GM23338 (cell line): ENCODE measurements at regions not wholly inside any gene's neighbourhood (a gene's known extent, or its start where the extent isn't known, plus 50 kb on each side); places are given as distances from the start of the nearest gene placed in this dataset.

Experiments used
- ATAC-seq: fragments of 200-7000 bp; cut with Tn5 transposase; 3 replicates; pipeline ENCODE4 v1.9.1; 2020
- DNase-seq: peaks from one replicate; pipeline ENCODE4 v3.0.0-alpha.2; 2015; ENCODE audit warnings: low spot score
- H2AFZ ChIP-seq: fragments of 200-600 bp; sonication (generic); 2 replicates; pipeline ENCODE4 v1.8.0; 2016; ENCODE audit warnings: antibody characterized with exemption, mild to moderate bottlenecking, moderate library complexity
- H3F3A ChIP-seq: fragments of 200-600 bp; sonication (generic); replicated peaks from 2 replicates; pipeline ENCODE4 v1.8.0; 2017; ENCODE audit warnings: antibody characterized with exemption, mixed run types, low read depth
- H3K27ac ChIP-seq: fragments of 200-600 bp; sonication (generic); 2 replicates; pipeline ENCODE4 v1.6.1; 2016; ENCODE audit warnings: low read depth
- H3K27me3 ChIP-seq: fragments of 200-600 bp; sonication (generic); 2 replicates; pipeline ENCODE4 v1.8.0; 2016; ENCODE audit warnings: mild to moderate bottlenecking, mixed run types, moderate library complexity; ENCODE audit not compliant: insufficient read depth
- H3K36me3 ChIP-seq: fragments of 200-600 bp; sonication (generic); 2 replicates; pipeline ENCODE4 v1.8.0; 2016; ENCODE audit warnings: mild to moderate bottlenecking; ENCODE audit not compliant: insufficient read depth
- H3K4me1 ChIP-seq: fragments of 200-600 bp; sonication (generic); 2 replicates; pipeline ENCODE4 v1.8.0; 2016; ENCODE audit warnings: mild to moderate bottlenecking, moderate library complexity; ENCODE audit not compliant: insufficient read depth
- H3K4me2 ChIP-seq: fragments of 200-600 bp; sonication (generic); 2 replicates; pipeline ENCODE4 v1.7.1; 2017; ENCODE audit warnings: mixed run types
- H3K4me3 ChIP-seq: fragments of 200-600 bp; sonication (generic); 2 replicates; pipeline ENCODE4 v1.6.1; 2016; ENCODE audit warnings: mixed run types
- H3K79me2 ChIP-seq: fragments of 200-600 bp; sonication (generic); replicated peaks from 2 replicates; pipeline ENCODE4 v1.8.0; 2017; ENCODE audit warnings: mild to moderate bottlenecking; ENCODE audit not compliant: insufficient read depth
- H3K9me2 ChIP-seq: fragments of 200-600 bp; sonication (generic); 2 replicates; pipeline ENCODE4 v1.8.0; 2017; ENCODE audit not compliant: insufficient read depth
- H4K20me1 ChIP-seq: fragments of 200-600 bp; sonication (generic); replicated peaks from 2 replicates; pipeline ENCODE4 v1.8.0; 2017; ENCODE audit warnings: mild to moderate bottlenecking; ENCODE audit not compliant: insufficient read depth
- H3K27ac Mint-ChIP-seq: 2 replicates; pipeline ENCODE4 v1.8.0; 2020; ENCODE audit warnings: inconsistent platforms, mild to moderate bottlenecking, moderate library complexity, mixed read lengths
- H3K27me3 Mint-ChIP-seq: 3 replicates; pipeline ENCODE4 v1.8.0; 2022; ENCODE audit warnings: low read depth, mild to moderate bottlenecking, moderate library complexity, mixed read lengths, inconsistent platforms; ENCODE audit not compliant: insufficient read depth, poor library complexity
- H3K36me3 Mint-ChIP-seq: 3 replicates; pipeline ENCODE4 v1.8.0; 2021; ENCODE audit warnings: low read depth, mild to moderate bottlenecking, inconsistent platforms, moderate library complexity, mixed read lengths
- H3K4me1 Mint-ChIP-seq: 3 replicates; pipeline ENCODE4 v1.8.0; 2020; ENCODE audit warnings: mild to moderate bottlenecking, inconsistent platforms, mixed read lengths
- H3K4me3 Mint-ChIP-seq: 3 replicates; pipeline ENCODE4 v1.8.0; 2021; ENCODE audit warnings: moderate library complexity, mild to moderate bottlenecking, inconsistent platforms, mixed read lengths
- H3K9me3 Mint-ChIP-seq: 3 replicates; pipeline ENCODE4 v1.8.0; 2020; ENCODE audit warnings: moderate library complexity, mild to moderate bottlenecking, inconsistent platforms, mixed read lengths
- CREB1 ChIP-seq: fragments of 250-450 bp; sonication (Bioruptor Pico); IDR thresholded peaks from 2 replicates; pipeline ENCODE4 v1.5.0; 2020; ENCODE audit warnings: low read depth, mild to moderate bottlenecking, moderate library complexity
- EZH2 ChIP-seq: fragments of 200-600 bp; sonication (generic); IDR thresholded peaks from one replicate; pipeline ENCODE4 v1.8.0; 2017; ENCODE audit warnings: antibody characterized with exemption, mild to moderate bottlenecking, low read depth; ENCODE audit not compliant: unreplicated experiment
- EZH2phosphoT487 ChIP-seq: fragments of 200-600 bp; sonication (generic); IDR thresholded peaks from one replicate; pipeline ENCODE4 v1.8.1; 2018; ENCODE audit warnings: antibody characterized with exemption; ENCODE audit not compliant: unreplicated experiment
- JUNB ChIP-seq: IDR thresholded peaks from one replicate; pipeline ENCODE4 v1.6.1; 2016; ENCODE audit warnings: antibody characterized with exemption; ENCODE audit not compliant: unreplicated experiment
- NANOG ChIP-seq: IDR thresholded peaks from 2 replicates; pipeline ENCODE4 v1.6.1; 2016; ENCODE audit warnings: antibody characterized with exemption, borderline replicate concordance
- POLR2AphosphoS5 ChIP-seq: IDR thresholded peaks from 2 replicates; pipeline ENCODE4 v1.6.1; 2016; ENCODE audit warnings: antibody characterized with exemption, low read depth
- STAT1 ChIP-seq: IDR thresholded peaks from one replicate; pipeline ENCODE4 v1.6.1; 2016; ENCODE audit warnings: antibody characterized with exemption; ENCODE audit not compliant: unreplicated experiment
- ZNF114 ChIP-seq: fragments of 250-450 bp; sonication (Bioruptor Pico); IDR thresholded peaks from 2 replicates; pipeline ENCODE4 v1.5.0; 2020; ENCODE audit warnings: mild to moderate bottlenecking, moderate library complexity
- ZNF331 ChIP-seq: fragments of 250-450 bp; sonication (Bioruptor Pico); IDR thresholded peaks from 2 replicates; pipeline ENCODE4 v1.5.0; 2020; ENCODE audit warnings: low read depth, mild to moderate bottlenecking, moderate library complexity
- TF ChIP-seq, protein P1 (sequence below): IDR thresholded peaks from 2 replicates; pipeline ENCODE4 v1.6.1; 2016; ENCODE audit warnings: antibody characterized with exemption
- TF ChIP-seq, protein P2 (sequence below), 2 experiments: fragments of 200-600 bp in 1 of 2; sonication (generic) in 1 of 2; conservative IDR thresholded peaks; 2 replicates each; pipeline versions ENCODE4 v1.5.1 to v1.6.1; 2016 to 2017; ENCODE audit warnings: antibody characterized with exemption in 2 of 2, low read depth in 2 of 2, mild to moderate bottlenecking in 2 of 2, moderate library complexity in 1 of 2
- TF ChIP-seq, protein P3 (sequence below): IDR thresholded peaks from one replicate; pipeline ENCODE4 v1.6.1; 2018; ENCODE audit warnings: antibody characterized with exemption; ENCODE audit not compliant: unreplicated experiment

- TF ChIP-seq, protein P1, sequence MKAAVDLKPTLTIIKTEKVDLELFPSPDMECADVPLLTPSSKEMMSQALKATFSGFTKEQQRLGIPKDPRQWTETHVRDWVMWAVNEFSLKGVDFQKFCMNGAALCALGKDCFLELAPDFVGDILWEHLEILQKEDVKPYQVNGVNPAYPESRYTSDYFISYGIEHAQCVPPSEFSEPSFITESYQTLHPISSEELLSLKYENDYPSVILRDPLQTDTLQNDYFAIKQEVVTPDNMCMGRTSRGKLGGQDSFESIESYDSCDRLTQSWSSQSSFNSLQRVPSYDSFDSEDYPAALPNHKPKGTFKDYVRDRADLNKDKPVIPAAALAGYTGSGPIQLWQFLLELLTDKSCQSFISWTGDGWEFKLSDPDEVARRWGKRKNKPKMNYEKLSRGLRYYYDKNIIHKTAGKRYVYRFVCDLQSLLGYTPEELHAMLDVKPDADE, result no peak
- no peak for TF ChIP-seq JUNB
- TF ChIP-seq EZH2phosphoT487, result no peak
- no peak for TF ChIP-seq ZNF114 (CRISPR knock-in tag)
- TF ChIP-seq, protein P2, sequence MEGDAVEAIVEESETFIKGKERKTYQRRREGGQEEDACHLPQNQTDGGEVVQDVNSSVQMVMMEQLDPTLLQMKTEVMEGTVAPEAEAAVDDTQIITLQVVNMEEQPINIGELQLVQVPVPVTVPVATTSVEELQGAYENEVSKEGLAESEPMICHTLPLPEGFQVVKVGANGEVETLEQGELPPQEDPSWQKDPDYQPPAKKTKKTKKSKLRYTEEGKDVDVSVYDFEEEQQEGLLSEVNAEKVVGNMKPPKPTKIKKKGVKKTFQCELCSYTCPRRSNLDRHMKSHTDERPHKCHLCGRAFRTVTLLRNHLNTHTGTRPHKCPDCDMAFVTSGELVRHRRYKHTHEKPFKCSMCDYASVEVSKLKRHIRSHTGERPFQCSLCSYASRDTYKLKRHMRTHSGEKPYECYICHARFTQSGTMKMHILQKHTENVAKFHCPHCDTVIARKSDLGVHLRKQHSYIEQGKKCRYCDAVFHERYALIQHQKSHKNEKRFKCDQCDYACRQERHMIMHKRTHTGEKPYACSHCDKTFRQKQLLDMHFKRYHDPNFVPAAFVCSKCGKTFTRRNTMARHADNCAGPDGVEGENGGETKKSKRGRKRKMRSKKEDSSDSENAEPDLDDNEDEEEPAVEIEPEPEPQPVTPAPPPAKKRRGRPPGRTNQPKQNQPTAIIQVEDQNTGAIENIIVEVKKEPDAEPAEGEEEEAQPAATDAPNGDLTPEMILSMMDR (conservative IDR thresholded peaks at IDR 0.05; ENCODE audit: low read depth in 2 of 2), result no peak
Measured at GRCh38 chr11:42337786-42338455, 878.5 kb upstream of the LRRC4C start (continued).

- ATAC-seq, result no peak
- H3F3A ChIP-seq, result no peaks in the 10 kb centered on the region
- TF ChIP-seq CREB1 (CRISPR knock-in tag) (no peak), STAT1 (no peak), JUNB (no peak), EZH2phosphoT487 (no peak), POLR2AphosphoS5 (no peak), NANOG (no peak), EZH2 (no peak), ZNF331 (no peak)
- TF ChIP-seq, protein P1, result no peak
- TF ChIP-seq, protein P2 (conservative IDR thresholded peaks at IDR 0.05; ENCODE audit: low read depth in 2 of 2), result no peak
- TF ChIP-seq, protein P3, sequence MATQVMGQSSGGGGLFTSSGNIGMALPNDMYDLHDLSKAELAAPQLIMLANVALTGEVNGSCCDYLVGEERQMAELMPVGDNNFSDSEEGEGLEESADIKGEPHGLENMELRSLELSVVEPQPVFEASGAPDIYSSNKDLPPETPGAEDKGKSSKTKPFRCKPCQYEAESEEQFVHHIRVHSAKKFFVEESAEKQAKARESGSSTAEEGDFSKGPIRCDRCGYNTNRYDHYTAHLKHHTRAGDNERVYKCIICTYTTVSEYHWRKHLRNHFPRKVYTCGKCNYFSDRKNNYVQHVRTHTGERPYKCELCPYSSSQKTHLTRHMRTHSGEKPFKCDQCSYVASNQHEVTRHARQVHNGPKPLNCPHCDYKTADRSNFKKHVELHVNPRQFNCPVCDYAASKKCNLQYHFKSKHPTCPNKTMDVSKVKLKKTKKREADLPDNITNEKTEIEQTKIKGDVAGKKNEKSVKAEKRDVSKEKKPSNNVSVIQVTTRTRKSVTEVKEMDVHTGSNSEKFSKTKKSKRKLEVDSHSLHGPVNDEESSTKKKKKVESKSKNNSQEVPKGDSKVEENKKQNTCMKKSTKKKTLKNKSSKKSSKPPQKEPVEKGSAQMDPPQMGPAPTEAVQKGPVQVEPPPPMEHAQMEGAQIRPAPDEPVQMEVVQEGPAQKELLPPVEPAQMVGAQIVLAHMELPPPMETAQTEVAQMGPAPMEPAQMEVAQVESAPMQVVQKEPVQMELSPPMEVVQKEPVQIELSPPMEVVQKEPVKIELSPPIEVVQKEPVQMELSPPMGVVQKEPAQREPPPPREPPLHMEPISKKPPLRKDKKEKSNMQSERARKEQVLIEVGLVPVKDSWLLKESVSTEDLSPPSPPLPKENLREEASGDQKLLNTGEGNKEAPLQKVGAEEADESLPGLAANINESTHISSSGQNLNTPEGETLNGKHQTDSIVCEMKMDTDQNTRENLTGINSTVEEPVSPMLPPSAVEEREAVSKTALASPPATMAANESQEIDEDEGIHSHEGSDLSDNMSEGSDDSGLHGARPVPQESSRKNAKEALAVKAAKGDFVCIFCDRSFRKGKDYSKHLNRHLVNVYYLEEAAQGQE, result no peak
Measured at GRCh38 chr11:42344204-42344792, 884.8 kb upstream of the LRRC4C start.

More at GRCh38 chr11:42344204-42344792, 884.8 kb upstream of the LRRC4C start:
- Mint-ChIP-seq H3K27me3 (peaks cover 2% of the 10 kb centered on the region), H3K27ac (no peak overlapping the region), H3K4me3 (no peak overlapping the region), H3K36me3 (peaks cover 13% of the 10 kb centered on the region), H3K9me3 (peaks cover 74% of the 10 kb centered on the region), H3K4me1 (no peaks in the 10 kb centered on the region)
- Histone ChIP-seq H3K79me2 (no peaks in the 10 kb centered on the region), H3K27me3 (no peaks in the 10 kb centered on the region), H2AFZ (no peak overlapping the region), H4K20me1 (no peaks in the 10 kb centered on the region), H3K4me2 (no peak overlapping the region), H3K27ac (no peak overlapping the region), H3K9me2 (0 out of 2 replicates have a peak, but pooled peaks cover 7% of the 10 kb centered on the region), H3K4me3 (no peak overlapping the region), H3K4me1 (no peaks in the 10 kb centered on the region), H3K36me3 (no peaks in the 10 kb centered on the region)
- no peak for DNase-seq
